GM23248 (cell line): ENCODE measurements at regions not wholly inside any gene's neighbourhood (a gene's known extent, or its start where the extent isn't known, plus 50 kb on each side); places are given as distances from the start of the nearest gene placed in this dataset.
"Not testable (repeated sequence)": the region's sequence is repeated elsewhere in the genome, so short reads cannot be mapped to it uniquely, and the experiment has no call there.

Experiments used
- EZH2 ChIP-seq: fragments of 200-600 bp; sonication (generic); IDR thresholded peaks from 2 replicates; pipeline ENCODE4 v1.6.1; 2018; ENCODE audit warnings: antibody characterized with exemption, mild to moderate bottlenecking; ENCODE audit not compliant: insufficient read depth, poor library complexity, severe bottlenecking
- EZH2phosphoT487 ChIP-seq: fragments of 200-600 bp; sonication (generic); IDR thresholded peaks from 2 replicates; pipeline ENCODE4 v1.6.1; 2018; ENCODE audit warnings: antibody characterized with exemption, moderate library complexity, mild to moderate bottlenecking, low read depth; ENCODE audit not compliant: insufficient read depth

DNA sequence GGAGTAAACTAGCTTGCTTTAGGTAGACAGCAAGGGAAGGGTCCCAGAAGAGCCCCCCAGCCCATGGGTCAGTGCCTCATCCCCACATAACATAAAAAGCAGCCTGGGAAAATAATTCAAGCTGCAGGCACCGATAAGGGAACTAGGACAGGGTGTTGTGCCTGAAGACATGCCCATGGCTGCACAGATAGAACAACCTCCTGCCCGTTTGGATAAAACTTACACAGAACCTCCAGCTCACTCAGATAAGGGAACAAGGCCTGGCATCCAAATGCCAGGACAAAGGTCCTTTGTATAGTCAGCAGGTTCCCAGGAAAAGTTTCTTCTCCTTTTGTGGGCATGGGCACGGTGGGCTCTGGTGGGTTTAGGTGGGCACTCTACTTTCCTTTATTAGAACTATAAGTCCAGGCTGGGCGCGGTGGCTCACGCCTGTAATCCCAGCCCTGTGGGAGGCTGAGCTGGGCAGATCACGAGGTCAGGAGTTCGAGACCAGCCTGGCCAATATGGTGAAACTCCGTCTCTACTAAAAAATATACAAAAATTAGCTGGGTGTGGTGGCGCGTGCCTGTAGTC is 149.5 kb downstream of the GLUD2 start:
- TF ChIP-seq EZH2, EZH2phosphoT487: not testable (repeated sequence)
